ENCODE measurements at regions not wholly inside any gene's neighbourhood (a gene's known extent, or its start where the extent isn't known, plus 50 kb on each side); places are given as distances from the start of the nearest gene placed in this dataset.

- no peak for TF ChIP-seq ZBTB33 (IDR thresholded peaks at IDR 0.05; ENCODE audit: borderline replicate concordance, low read depth)
- TF ChIP-seq NFIC (IDR thresholded peaks at IDR 0.05; ENCODE audit: borderline replicate concordance): no peak
Observed at GRCh38 chr3:182632077-182632393, 161.3 kb upstream of the ATP11B start (continued).

- CTCF ChIA-PET: no interaction called here
- H3K27me3 ChIP-seq (ENCODE audit: insufficient read depth): no peaks in the 10 kb centered on the region
- no peaks in the 10 kb centered on the region for H3K9me2 ChIP-seq
- no peak overlapping the region for H3K27ac ChIP-seq (ENCODE audit: low read depth in 2 of 2, low read length in 1 of 2)
- H3F3A ChIP-seq (replicated peaks; ENCODE audit: insufficient read depth): no peaks in the 10 kb centered on the region
- no peak overlapping the region for H3K9ac ChIP-seq
- 81% methylated on average over 7 of the region's 7 CpGs for WGBS (ENCODE audit: low lambda C conversion rate)
- no peaks in the 10 kb centered on the region for H3K36me3 ChIP-seq (replicated peaks in 1 of 2; ENCODE audit: control insufficient read depth in 1 of 2, insufficient read depth in 2 of 2, low read length in 1 of 2)
- no peaks in the 10 kb centered on the region for H3K79me2 ChIP-seq (ENCODE audit: insufficient read depth)
- no peak overlapping the region for H3K4me3 ChIP-seq (ENCODE audit: low read depth in 2 of 2, low read length in 1 of 2)
- no peak for DNase-seq
- H2AFZ ChIP-seq (ENCODE audit: low read depth): no peak overlapping the region
- H3K9me3 ChIP-seq: no peaks in the 10 kb centered on the region
- POLR2A ChIA-PET: no interaction called here
- no peaks in the 10 kb centered on the region for H3K4me1 ChIP-seq (ENCODE audit: control insufficient read depth in 1 of 2, insufficient read depth in 2 of 2, low read depth in 1 of 2, low read length in 1 of 2)
- TF ChIP-seq FOSL2 (IDR thresholded peaks at IDR 0.05; ENCODE audit: borderline replicate concordance, low read depth): no peak
- TF ChIP-seq ZBTB33 (IDR thresholded peaks at IDR 0.05; ENCODE audit: borderline replicate concordance, low read depth): no peak
- TF ChIP-seq, protein P1, sequence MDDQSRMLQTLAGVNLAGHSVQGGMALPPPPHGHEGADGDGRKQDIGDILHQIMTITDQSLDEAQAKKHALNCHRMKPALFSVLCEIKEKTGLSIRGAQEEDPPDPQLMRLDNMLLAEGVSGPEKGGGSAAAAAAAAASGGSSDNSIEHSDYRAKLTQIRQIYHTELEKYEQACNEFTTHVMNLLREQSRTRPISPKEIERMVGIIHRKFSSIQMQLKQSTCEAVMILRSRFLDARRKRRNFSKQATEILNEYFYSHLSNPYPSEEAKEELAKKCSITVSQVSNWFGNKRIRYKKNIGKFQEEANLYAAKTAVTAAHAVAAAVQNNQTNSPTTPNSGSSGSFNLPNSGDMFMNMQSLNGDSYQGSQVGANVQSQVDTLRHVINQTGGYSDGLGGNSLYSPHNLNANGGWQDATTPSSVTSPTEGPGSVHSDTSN (IDR thresholded peaks at IDR 0.05): no peak
- TF ChIP-seq EZH2phosphoT487 (IDR thresholded peaks at IDR 0.05; ENCODE audit: borderline replicate concordance, low read depth): no peak
- no peak for TF ChIP-seq MXI1 (IDR thresholded peaks at IDR 0.05; ENCODE audit: low read depth, low read length)
- TF ChIP-seq JUND (IDR thresholded peaks at IDR 0.05): no peak
- no peak for TF ChIP-seq RAD21 (IDR thresholded peaks at IDR 0.05; ENCODE audit: low read length)
- TF ChIP-seq EP300 (IDR thresholded peaks at IDR 0.05; ENCODE audit: borderline replicate concordance in 1 of 2, low read depth in 1 of 2, low read length in 1 of 2): no peak
- TF ChIP-seq TCF12 (IDR thresholded peaks at IDR 0.05): no peak
- TF ChIP-seq FOXJ3 (CRISPR knock-in tag; IDR thresholded peaks at IDR 0.05): no peak
- TF ChIP-seq SMC3 (IDR thresholded peaks at IDR 0.05; ENCODE audit: low read depth, low read length): no peak
- H4K20me1 ChIP-seq (ENCODE audit: insufficient read depth): no peaks in the 10 kb centered on the region
- no peak overlapping the region for H3K4me2 ChIP-seq
Observed at GRCh38 chr3:182633186-182633585, 160.1 kb upstream of the ATP11B start.

All from SK-N-SH (cell line).